ENCODE measurements at regions not wholly inside any gene's neighbourhood (a gene's known extent, or its start where the extent isn't known, plus 50 kb on each side); places are given as distances from the start of the nearest gene placed in this dataset.

DNA sequence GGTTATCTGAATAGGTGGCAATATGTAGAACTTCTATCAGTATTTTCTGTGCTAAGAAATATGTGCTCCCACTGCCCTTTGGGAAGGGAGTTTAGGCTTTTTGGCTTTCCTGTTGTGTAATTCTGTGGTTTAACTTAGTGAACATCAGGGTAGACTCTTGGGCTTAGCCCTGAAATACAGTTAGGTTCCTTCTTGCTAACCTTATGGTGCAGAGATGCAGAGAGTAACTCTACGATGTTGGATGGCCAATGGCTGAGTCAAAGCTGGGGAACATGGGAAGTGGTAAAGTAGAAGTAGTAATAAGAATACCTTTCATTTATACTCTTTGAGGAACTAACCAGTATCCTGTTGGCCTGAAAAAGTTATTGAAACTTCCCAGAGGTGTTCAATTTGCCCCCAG, 80.8 kb upstream of the IL12A start:
- TF ChIP-seq, protein P1, sequence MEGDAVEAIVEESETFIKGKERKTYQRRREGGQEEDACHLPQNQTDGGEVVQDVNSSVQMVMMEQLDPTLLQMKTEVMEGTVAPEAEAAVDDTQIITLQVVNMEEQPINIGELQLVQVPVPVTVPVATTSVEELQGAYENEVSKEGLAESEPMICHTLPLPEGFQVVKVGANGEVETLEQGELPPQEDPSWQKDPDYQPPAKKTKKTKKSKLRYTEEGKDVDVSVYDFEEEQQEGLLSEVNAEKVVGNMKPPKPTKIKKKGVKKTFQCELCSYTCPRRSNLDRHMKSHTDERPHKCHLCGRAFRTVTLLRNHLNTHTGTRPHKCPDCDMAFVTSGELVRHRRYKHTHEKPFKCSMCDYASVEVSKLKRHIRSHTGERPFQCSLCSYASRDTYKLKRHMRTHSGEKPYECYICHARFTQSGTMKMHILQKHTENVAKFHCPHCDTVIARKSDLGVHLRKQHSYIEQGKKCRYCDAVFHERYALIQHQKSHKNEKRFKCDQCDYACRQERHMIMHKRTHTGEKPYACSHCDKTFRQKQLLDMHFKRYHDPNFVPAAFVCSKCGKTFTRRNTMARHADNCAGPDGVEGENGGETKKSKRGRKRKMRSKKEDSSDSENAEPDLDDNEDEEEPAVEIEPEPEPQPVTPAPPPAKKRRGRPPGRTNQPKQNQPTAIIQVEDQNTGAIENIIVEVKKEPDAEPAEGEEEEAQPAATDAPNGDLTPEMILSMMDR (IDR thresholded peaks at IDR 0.05; ENCODE audit: insufficient read depth, low read length, poor library complexity, severe bottlenecking): no peak
- TF ChIP-seq EZH2phosphoT487 (conservative IDR thresholded peaks at IDR 0.05; ENCODE audit: low read length): no peak

Measured in SU-DHL-6 (cell line).